Left renal cortex interstitium (tissue), 4 donors: ENCODE measurements at regions not wholly inside any gene's neighbourhood (a gene's known extent, or its start where the extent isn't known, plus 50 kb on each side); places are given as distances from the start of the nearest gene placed in this dataset.
A peak's percentile ranks its signal among the peaks of the same experiment; 100 is the strongest.

ENCODE experiments used
- DNase-seq, 4 donors: peaks; one replicate each; pipeline ENCODE4 v3.0.0-alpha.2; 2013; ENCODE audit warnings: low read depth in 4 of 4, low spot score in 2 of 4, missing footprints in 1 of 4

GRCh38 chr2:138964418-138964817 lies 184.2 kb upstream of the NXPH2 start:
- no peak for DNase-seq

GRCh38 chr2:138962686-138963085 lies 182.5 kb upstream of the NXPH2 start:
- no peak for DNase-seq

GRCh38 chr2:138960191-138960590 lies 180.0 kb upstream of the NXPH2 start:
- no peak for DNase-seq

- DNase-seq: no peak
These were observed 178.8 kb upstream of the NXPH2 start for GRCh38 chr2:138959031-138959430.

- DNase-seq: no peak
These were observed 175.9 kb upstream of the NXPH2 start for GRCh38 chr2:138956116-138956515.

GRCh38 chr2:138950486-138950885 lies 170.3 kb upstream of the NXPH2 start:
- no peak for DNase-seq

GRCh38 chr2:138949517-138949916 lies 169.3 kb upstream of the NXPH2 start:
- DNase-seq: no peak

GRCh38 chr2:138948070-138948539 lies 167.9 kb upstream of the NXPH2 start:
- DNase-seq: no peak

- no peak for DNase-seq
These were observed 163.3 kb upstream of the NXPH2 start for GRCh38 chr2:138943470-138943869.

GRCh38 chr2:138942466-138942865 lies 162.3 kb upstream of the NXPH2 start:
- no peak for DNase-seq

GRCh38 chr2:138931284-138932256 lies 151.4 kb upstream of the NXPH2 start:
- DNase-seq: no peak

- no peak for DNase-seq
These were observed 150.4 kb upstream of the NXPH2 start for GRCh38 chr2:138930571-138930970.

GRCh38 chr2:138928374-138929021 lies 148.3 kb upstream of the NXPH2 start:
- DNase-seq: no peak

GRCh38 chr2:138922973-138923563 lies 142.9 kb upstream of the NXPH2 start:
- peak in 2 of 4 donors; percentile 0 to 12 for DNase-seq

- DNase-seq: peak in 1 of 4 donors; percentile 1
These were observed 139.0 kb upstream of the NXPH2 start for GRCh38 chr2:138919120-138919747.

- DNase-seq: no peak
These were observed 130.2 kb upstream of the NXPH2 start for GRCh38 chr2:138910427-138910826.

- DNase-seq: no peak
These were observed 126.4 kb upstream of the NXPH2 start for GRCh38 chr2:138906549-138906948.

- DNase-seq: no peak
These were observed 122.2 kb upstream of the NXPH2 start for GRCh38 chr2:138902239-138902871.

- DNase-seq: no peak
These were observed 121.3 kb upstream of the NXPH2 start for GRCh38 chr2:138901530-138901929.

GRCh38 chr2:138898855-138899254 lies 118.7 kb upstream of the NXPH2 start:
- no peak for DNase-seq
